VCaP (cell line): ENCODE measurements at regions not wholly inside any gene's neighbourhood (a gene's known extent, or its start where the extent isn't known, plus 50 kb on each side); places are given as distances from the start of the nearest gene placed in this dataset.

Experiments used
- H3K27ac ChIP-seq: fragments of 450-650 bp; 2 replicates; pipeline ENCODE4 v1.5.1; 2017
- CTCF ChIP-seq: fragments of 450-650 bp; conservative IDR thresholded peaks from 2 replicates; pipeline ENCODE4 v1.5.1; 2017; ENCODE audit warnings: mild to moderate bottlenecking, moderate library complexity

GRCh38 chr10:124278356-124278755, 140.4 kb downstream of the OAT start:
- no peak for TF ChIP-seq CTCF
- no peak overlapping the region for H3K27ac ChIP-seq

DNA sequence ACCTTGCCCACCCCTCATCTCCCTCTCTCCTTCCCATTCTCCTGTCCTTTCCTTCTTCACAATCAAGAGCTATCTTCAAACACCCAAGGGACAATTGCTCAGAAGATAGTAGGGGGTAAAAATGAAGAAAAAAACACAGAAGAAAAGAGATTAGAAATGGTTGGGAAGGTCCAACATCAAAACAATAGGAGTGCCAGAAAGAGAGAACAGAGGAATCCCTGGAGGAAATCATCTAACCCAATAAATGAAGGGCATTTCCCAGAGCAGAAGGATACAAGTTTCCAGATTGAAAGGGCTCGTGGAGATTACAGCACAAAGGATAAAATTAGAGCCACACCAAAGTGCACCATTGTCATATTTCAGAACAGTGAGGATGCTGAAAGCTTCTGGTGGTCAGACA, 145.6 kb downstream of the OAT start:
- H3K27ac ChIP-seq = no peak overlapping the region
- TF ChIP-seq CTCF = no peak

GRCh38 chr10:124271676-124272075, 147.0 kb downstream of the OAT start:
- no peak for TF ChIP-seq CTCF
- H3K27ac ChIP-seq = no peak overlapping the region

- no peak overlapping the region for H3K27ac ChIP-seq
- no peak for TF ChIP-seq CTCF
These were observed 148.0 kb downstream of the OAT start for GRCh38 chr10:124270530-124271327.

GRCh38 chr10:124268976-124269375, 149.7 kb downstream of the OAT start:
- H3K27ac ChIP-seq = no peak overlapping the region
- TF ChIP-seq CTCF = no peak

DNA sequence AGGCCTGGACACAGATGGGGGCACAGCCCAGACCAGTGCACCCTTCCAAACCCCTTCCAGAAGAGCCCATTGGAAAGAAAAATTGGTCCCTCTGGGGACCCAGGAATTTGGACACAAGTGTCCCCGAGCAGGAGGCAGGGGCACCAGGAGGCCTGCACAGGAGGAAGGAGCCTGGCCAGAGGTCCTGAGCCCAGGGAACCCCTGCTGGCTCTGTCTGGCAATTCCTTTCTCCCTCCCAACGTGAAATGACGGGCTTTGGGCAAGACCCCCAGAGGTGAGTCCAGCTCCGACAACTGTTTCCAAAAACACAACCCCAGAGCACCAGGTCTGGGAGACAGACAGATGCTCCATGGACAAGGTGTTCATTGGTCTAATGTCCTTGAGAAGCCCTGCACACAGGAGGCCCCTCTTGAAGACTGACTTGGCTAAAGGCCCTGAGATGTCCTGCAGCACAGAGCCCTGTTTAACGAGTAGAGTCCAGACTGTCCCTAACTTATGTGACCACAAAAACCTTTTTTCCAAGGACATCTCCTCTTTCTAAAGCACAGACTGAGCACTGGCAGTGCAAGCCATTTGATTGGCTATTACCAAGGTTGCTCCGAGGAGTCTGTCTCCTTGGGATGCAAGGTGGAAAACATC, 150.7 kb downstream of the OAT start:
- TF ChIP-seq CTCF = no peak
- H3K27ac ChIP-seq = no peak overlapping the region

GRCh38 chr10:124267231-124267885, 151.4 kb downstream of the OAT start:
- H3K27ac ChIP-seq = no peak overlapping the region
- no peak for TF ChIP-seq CTCF
